T-cell (primary cell): ENCODE measurements at regions not wholly inside any gene's neighbourhood (a gene's known extent, or its start where the extent isn't known, plus 50 kb on each side); places are given as distances from the start of the nearest gene placed in this dataset.

Experiments
- ATAC-seq, 4 experiments: fragments of 200-7000 bp in 3 of 4; fragments of 150-1000 bp in 1 of 4; cut with Tn5 transposase; replicated peaks in 1 of 4; 1 replicate in 3 of 4; 2 replicates in 1 of 4; pipeline ENCODE4 v1.10.0; 2021; ENCODE audit warnings: moderate library complexity in 3 of 4, mild to moderate bottlenecking in 2 of 4, moderate number of reproducible peaks in 1 of 4
- CTCF ChIA-PET, 2 donors: fragments of 300-600 bp; sonication (Branson Sonifier 250); formaldehyde crosslinking; loops; one replicate each; lab custom pipeline; 2022; ENCODE audit warnings: antibody characterized with exemption in 2 of 2; lab: Charles Lee
- POLR2A ChIA-PET, 2 donors: fragments of 300-600 bp; sonication (Branson Sonifier 250); formaldehyde crosslinking; loops; one replicate each; lab custom pipeline; 2022; ENCODE audit warnings: antibody characterized with exemption in 2 of 2; lab: Charles Lee
- DNase-seq, 35 experiments: peaks; one replicate each; pipeline versions ENCODE4 v3.0.0 to v3.0.0-alpha.2; 2013 to 2023
- H3K27ac ChIP-seq: one replicate; pipeline ENCODE4 v1.5.1; 2013; ENCODE audit warnings: low read length
- H3K27me3 ChIP-seq, 2 experiments: replicated peaks in 1 of 2; 1 replicate in 1 of 2; 2 replicates in 1 of 2; pipeline versions ENCODE4 v1.6.1 to v1.7.0; 2013; ENCODE audit warnings: low read length in 1 of 2, mixed read lengths in 1 of 2; ENCODE audit not compliant: control insufficient read depth in 2 of 2, insufficient read depth in 2 of 2; ENCODE audit errors: extremely low read depth in 1 of 2
- H3K36me3 ChIP-seq, 2 donors: 1 replicate in 1 of 2; 2 replicates in 1 of 2; pipeline versions ENCODE4 v1.6.1 to v1.7.0; 2013; ENCODE audit warnings: low read length in 1 of 2; ENCODE audit not compliant: control insufficient read depth in 2 of 2, insufficient read depth in 1 of 2; ENCODE audit errors: extremely low read depth in 1 of 2
- H3K4me1 ChIP-seq, 2 experiments: 1 replicate in 1 of 2; 2 replicates in 1 of 2; pipeline versions ENCODE4 v1.6.1 to v1.7.0; 2013; ENCODE audit warnings: low read length in 2 of 2, mixed read lengths in 1 of 2; ENCODE audit not compliant: insufficient read depth in 2 of 2, control insufficient read depth in 1 of 2; ENCODE audit errors: extremely low read depth in 1 of 2
- H3K4me3 ChIP-seq, 2 donors: 1 replicate in 1 of 2; 2 replicates in 1 of 2; pipeline versions ENCODE4 v1.5.1 to v1.7.0; 2013; ENCODE audit warnings: mild to moderate bottlenecking in 2 of 2, low read length in 1 of 2, moderate library complexity in 1 of 2; ENCODE audit not compliant: control insufficient read depth in 1 of 2; ENCODE audit errors: extremely low read depth in 1 of 2
- H3K9me3 ChIP-seq: 2 replicates; pipeline ENCODE4 v1.7.0; 2013
- H3K27ac Mint-ChIP-seq, 2 donors: one replicate each; pipeline ENCODE4 v1.8.0; 2020 to 2021; ENCODE audit warnings: mild to moderate bottlenecking in 2 of 2, mixed read lengths in 2 of 2
- H3K27me3 Mint-ChIP-seq, 2 donors: one replicate each; pipeline ENCODE4 v1.8.0; 2021 to 2022; ENCODE audit warnings: mixed read lengths in 2 of 2
- H3K36me3 Mint-ChIP-seq: one replicate; pipeline ENCODE4 v1.8.0; 2021; ENCODE audit warnings: mixed read lengths
- H3K4me1 Mint-ChIP-seq, 3 donors: one replicate each; pipeline ENCODE4 v1.8.0; 2020 to 2022; ENCODE audit warnings: mixed read lengths in 3 of 3, mild to moderate bottlenecking in 1 of 3
- H3K4me3 Mint-ChIP-seq, 3 donors: one replicate each; pipeline ENCODE4 v1.8.0; 2020 to 2022; ENCODE audit warnings: mild to moderate bottlenecking in 3 of 3, mixed read lengths in 3 of 3, moderate library complexity in 3 of 3
- H3K9me3 Mint-ChIP-seq, 3 donors: one replicate each; pipeline ENCODE4 v1.8.0; 2020 to 2022; ENCODE audit warnings: mixed read lengths in 3 of 3
- WGBS: methylation state at CpG from one replicate; pipeline ENCODE4 v1.1.5; 2013; ENCODE audit warnings: missing lambda C conversion rate; ENCODE audit not compliant: insufficient coverage; 5-methylcytosine and 5-hydroxymethylcytosine counted together

DNA sequence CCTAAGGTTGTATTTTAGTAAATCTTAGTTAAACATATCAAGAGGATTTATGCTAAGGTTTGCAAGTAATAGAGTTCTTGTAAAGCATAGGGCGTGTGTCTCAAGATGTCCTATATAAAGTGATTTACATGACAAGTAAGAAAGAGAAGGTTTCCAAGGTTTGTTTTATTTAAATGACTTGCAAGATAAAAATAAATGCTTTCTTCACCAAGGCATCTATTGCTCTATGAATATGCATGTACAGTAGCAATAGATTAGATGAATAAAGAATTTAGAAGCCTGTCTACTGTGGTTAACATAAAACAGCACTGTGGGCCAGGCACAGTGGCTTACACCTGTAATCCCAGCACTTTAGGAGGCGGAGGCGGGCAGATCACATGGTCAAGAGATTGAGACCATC is 466.4 kb upstream of the IL12A start:
- H3K27me3 Mint-ChIP-seq, result no peaks in the 10 kb centered on the region
- Histone ChIP-seq H3K9me3 (no peaks in the 10 kb centered on the region), H3K27me3 (no peaks in the 10 kb centered on the region), H3K4me3 (no peak overlapping the region), H3K27ac (no peak overlapping the region), H3K4me1 (no peaks in the 10 kb centered on the region), H3K36me3 (no peaks in the 10 kb centered on the region)
- H3K4me3 Mint-ChIP-seq, result no peak overlapping the region
- H3K27ac Mint-ChIP-seq, result no peak overlapping the region
- CTCF ChIA-PET, result no interaction called here
- POLR2A ChIA-PET, result no interaction called here
- no peaks in the 10 kb centered on the region for H3K36me3 Mint-ChIP-seq
- ATAC-seq, result no peak
- peaks cover 0 to 10% (median 0%) of the 10 kb centered on the region in 3 donors for H3K9me3 Mint-ChIP-seq
- no peak for DNase-seq
- H3K4me1 Mint-ChIP-seq, result no peaks in the 10 kb centered on the region
- WGBS, result 62% methylated on average over 2 of the region's 3 CpGs

- Histone ChIP-seq H3K9me3 (no peaks in the 10 kb centered on the region), H3K27me3 (no peaks in the 10 kb centered on the region), H3K4me3 (no peak overlapping the region), H3K36me3 (no peaks in the 10 kb centered on the region), H3K27ac (no peak overlapping the region), H3K4me1 (no peaks in the 10 kb centered on the region)
- POLR2A ChIA-PET, result no interaction called here
- no peaks in the 10 kb centered on the region for H3K36me3 Mint-ChIP-seq
- H3K9me3 Mint-ChIP-seq, result peaks cover 0 to 13% (median 0%) of the 10 kb centered on the region in 3 donors
- no peak overlapping the region for H3K4me3 Mint-ChIP-seq
- H3K27me3 Mint-ChIP-seq, result peaks cover 0 to 4% of the 10 kb centered on the region in 2 donors
- DNase-seq (no peak), ATAC-seq (no peak)
- no peak overlapping the region for H3K27ac Mint-ChIP-seq
- CTCF ChIA-PET, result no interaction called here
- H3K4me1 Mint-ChIP-seq, result no peaks in the 10 kb centered on the region
- 52% methylated on average over 4 of the region's 9 CpGs for WGBS
Measured at GRCh38 chr3:159528251-159528895, 460.3 kb upstream of the IL12A start.

DNA sequence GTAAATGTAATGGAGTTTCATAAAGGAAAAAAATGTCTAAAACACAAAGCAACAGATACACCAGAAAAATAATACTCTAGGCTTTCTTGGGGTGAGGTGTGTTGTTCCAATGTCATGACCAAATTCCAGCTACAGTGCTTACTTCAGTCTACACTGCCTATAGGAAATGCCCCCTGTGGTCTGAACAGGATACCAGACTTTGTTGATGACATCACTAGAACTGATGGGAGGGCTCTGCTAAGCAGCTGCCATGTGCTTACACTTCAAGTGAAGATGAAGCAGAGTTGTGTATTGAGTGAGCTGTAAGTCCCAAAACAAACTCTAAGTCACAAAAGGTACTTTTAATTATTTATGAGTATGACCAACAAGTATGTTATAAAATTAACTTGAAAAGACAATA is 456.1 kb upstream of the IL12A start:
- DNase-seq (no peak), ATAC-seq (no peak)
- no peaks in the 10 kb centered on the region for H3K36me3 ChIP-seq
- POLR2A ChIA-PET, result no interaction called here
- H3K4me3 Mint-ChIP-seq, result no peak overlapping the region
- CTCF ChIA-PET, result no interaction called here
- no peaks in the 10 kb centered on the region for H3K36me3 Mint-ChIP-seq
- H3K4me3 ChIP-seq, result no peak overlapping the region
- H3K4me1 Mint-ChIP-seq, result no peaks in the 10 kb centered on the region
- H3K27me3 Mint-ChIP-seq, result peaks cover 0 to 4% of the 10 kb centered on the region in 2 donors
- no peaks in the 10 kb centered on the region for H3K27me3 ChIP-seq
- H3K9me3 Mint-ChIP-seq, result peaks cover 0 to 13% (median 0%) of the 10 kb centered on the region in 3 donors
- no peak overlapping the region for H3K27ac Mint-ChIP-seq
- H3K9me3 ChIP-seq, result no peaks in the 10 kb centered on the region
- no peak overlapping the region for H3K27ac ChIP-seq
- no peaks in the 10 kb centered on the region for H3K4me1 ChIP-seq

GRCh38 chr3:159534496-159534895 is 454.1 kb upstream of the IL12A start:
- DNase-seq, result no peak
- Histone ChIP-seq H3K27me3 (no peaks in the 10 kb centered on the region), H3K9me3 (no peaks in the 10 kb centered on the region), H3K36me3 (no peaks in the 10 kb centered on the region), H3K4me1 (no peaks in the 10 kb centered on the region), H3K4me3 (no peak overlapping the region), H3K27ac (no peak overlapping the region)
- CTCF ChIA-PET, result no interaction called here
- peaks cover 0 to 4% of the 10 kb centered on the region in 2 donors for H3K27me3 Mint-ChIP-seq
- H3K36me3 Mint-ChIP-seq, result no peaks in the 10 kb centered on the region
- H3K27ac Mint-ChIP-seq, result no peak overlapping the region
- peaks cover 0 to 13% (median 0%) of the 10 kb centered on the region in 3 donors for H3K9me3 Mint-ChIP-seq
- POLR2A ChIA-PET, result no interaction called here
- WGBS, result no CpG with 5 or more reads among the region's 3 CpGs
- H3K4me3 Mint-ChIP-seq, result no peak overlapping the region
- H3K4me1 Mint-ChIP-seq, result no peaks in the 10 kb centered on the region
- ATAC-seq, result no peak

GRCh38 chr3:159536876-159537275 is 451.8 kb upstream of the IL12A start:
- ATAC-seq, result no peak
- H3K4me3 Mint-ChIP-seq, result no peak overlapping the region
- H3K36me3 ChIP-seq, result no peaks in the 10 kb centered on the region
- H3K4me1 ChIP-seq, result no peaks in the 10 kb centered on the region
- no peak overlapping the region for H3K4me3 ChIP-seq
- H3K36me3 Mint-ChIP-seq, result no peaks in the 10 kb centered on the region
- POLR2A ChIA-PET, result no interaction called here
- H3K27ac Mint-ChIP-seq, result no peak overlapping the region
- H3K27ac ChIP-seq, result no peak overlapping the region
- CTCF ChIA-PET, result no interaction called here
- H3K4me1 Mint-ChIP-seq, result no peaks in the 10 kb centered on the region
- WGBS, result no CpG with 5 or more reads among the region's 1 CpG
- H3K27me3 Mint-ChIP-seq, result no peaks in the 10 kb centered on the region
- H3K27me3 ChIP-seq, result no peaks in the 10 kb centered on the region
- DNase-seq, result no peak
- no peaks in the 10 kb centered on the region for H3K9me3 ChIP-seq
- H3K9me3 Mint-ChIP-seq, result peaks cover 0 to 10% (median 0%) of the 10 kb centered on the region in 3 donors

GRCh38 chr3:159538507-159538906 is 450.1 kb upstream of the IL12A start:
- Histone ChIP-seq H3K27me3 (no peaks in the 10 kb centered on the region), H3K27ac (no peak overlapping the region), H3K36me3 (no peaks in the 10 kb centered on the region), H3K4me3 (no peak overlapping the region), H3K9me3 (no peaks in the 10 kb centered on the region), H3K4me1 (no peaks in the 10 kb centered on the region)
- H3K36me3 Mint-ChIP-seq, result no peaks in the 10 kb centered on the region
- no peaks in the 10 kb centered on the region for H3K4me1 Mint-ChIP-seq
- ChIA-PET POLR2A (interaction anchor here in 1 of 2 donors (0.7 kb wide), 1 partner anchor 9 kb away, joined by 4 read pairs; no protein-coding TSS in a partner anchor), CTCF (no interaction called here)
- ATAC-seq (no peak), DNase-seq (no peak)
- H3K9me3 Mint-ChIP-seq, result peaks cover 0 to 10% (median 0%) of the 10 kb centered on the region in 3 donors
- no CpG with 5 or more reads among the region's 1 CpG for WGBS
- no peaks in the 10 kb centered on the region for H3K27me3 Mint-ChIP-seq
- no peak overlapping the region for H3K4me3 Mint-ChIP-seq
- H3K27ac Mint-ChIP-seq, result no peak overlapping the region
